IgD-negative memory B cell (primary cell): ENCODE measurements at regions not wholly inside any gene's neighbourhood (a gene's known extent, or its start where the extent isn't known, plus 50 kb on each side); places are given as distances from the start of the nearest gene placed in this dataset.

ENCODE experiments used
- H3K27ac Mint-ChIP-seq, 3 donors: one replicate each; pipeline ENCODE4 v1.8.0; 2020 to 2022; ENCODE audit warnings: mild to moderate bottlenecking in 3 of 3, mixed read lengths in 3 of 3, moderate library complexity in 1 of 3
- H3K27me3 Mint-ChIP-seq: one replicate; pipeline ENCODE4 v1.8.0; 2021; ENCODE audit warnings: mixed read lengths
- H3K36me3 Mint-ChIP-seq: one replicate; pipeline ENCODE4 v1.8.0; 2020; ENCODE audit warnings: mild to moderate bottlenecking, mixed read lengths
- H3K4me1 Mint-ChIP-seq, 3 donors: one replicate each; pipeline ENCODE4 v1.8.0; 2020 to 2022; ENCODE audit warnings: mixed read lengths in 3 of 3, mild to moderate bottlenecking in 1 of 3
- H3K4me3 Mint-ChIP-seq, 4 donors: one replicate each; pipeline ENCODE4 v1.8.0; 2020 to 2022; ENCODE audit warnings: mild to moderate bottlenecking in 4 of 4, mixed read lengths in 4 of 4, moderate library complexity in 3 of 4
- H3K9me3 Mint-ChIP-seq, 3 donors: one replicate each; pipeline ENCODE4 v1.8.0; 2020 to 2021; ENCODE audit warnings: mixed read lengths in 3 of 3, mild to moderate bottlenecking in 1 of 3

DNA sequence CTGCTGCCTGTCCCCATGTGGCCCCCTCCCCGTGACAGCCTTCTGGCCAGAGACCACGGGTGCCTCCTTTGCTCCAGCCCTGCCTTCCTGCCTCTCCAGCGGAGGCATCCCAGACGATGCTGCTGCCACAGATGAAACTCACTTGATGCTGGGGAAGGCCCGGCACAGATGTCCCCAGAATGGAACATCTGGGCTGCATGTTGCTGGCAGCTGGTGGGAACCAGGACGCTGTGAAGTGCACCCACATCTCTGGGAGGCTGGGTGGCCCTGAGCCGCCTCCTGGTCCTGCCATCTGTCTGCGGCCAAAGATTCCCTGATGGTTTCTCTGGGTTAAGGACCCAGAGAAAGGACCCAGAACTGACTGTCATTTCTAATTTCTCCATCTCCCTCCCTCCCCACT, 51.9 kb upstream of the PTPRS start:
- no peaks in the 10 kb centered on the region for H3K36me3 Mint-ChIP-seq
- peaks cover 0 to under 1% (median 0%) of the 10 kb centered on the region in 3 donors for H3K4me1 Mint-ChIP-seq
- peak overlapping the region in 1 of 4 donors; percentile 43 for H3K4me3 Mint-ChIP-seq
- peaks cover 3 to 13% (median 10%) of the 10 kb centered on the region in 3 donors for H3K9me3 Mint-ChIP-seq
- peaks cover 30% of the 10 kb centered on the region for H3K27me3 Mint-ChIP-seq
- no peak overlapping the region for H3K27ac Mint-ChIP-seq

- Mint-ChIP-seq H3K9me3 (peaks cover 3 to 12% (median 7%) of the 10 kb centered on the region in 3 donors), H3K27ac (no peak overlapping the region), H3K4me1 (peaks cover 0 to 1% (median 0%) of the 10 kb centered on the region in 3 donors), H3K27me3 (peaks cover 32% of the 10 kb centered on the region), H3K36me3 (no peaks in the 10 kb centered on the region), H3K4me3 (no peak overlapping the region)
These were observed 52.5 kb upstream of the PTPRS start for GRCh38 chr19:5393088-5393487.

DNA sequence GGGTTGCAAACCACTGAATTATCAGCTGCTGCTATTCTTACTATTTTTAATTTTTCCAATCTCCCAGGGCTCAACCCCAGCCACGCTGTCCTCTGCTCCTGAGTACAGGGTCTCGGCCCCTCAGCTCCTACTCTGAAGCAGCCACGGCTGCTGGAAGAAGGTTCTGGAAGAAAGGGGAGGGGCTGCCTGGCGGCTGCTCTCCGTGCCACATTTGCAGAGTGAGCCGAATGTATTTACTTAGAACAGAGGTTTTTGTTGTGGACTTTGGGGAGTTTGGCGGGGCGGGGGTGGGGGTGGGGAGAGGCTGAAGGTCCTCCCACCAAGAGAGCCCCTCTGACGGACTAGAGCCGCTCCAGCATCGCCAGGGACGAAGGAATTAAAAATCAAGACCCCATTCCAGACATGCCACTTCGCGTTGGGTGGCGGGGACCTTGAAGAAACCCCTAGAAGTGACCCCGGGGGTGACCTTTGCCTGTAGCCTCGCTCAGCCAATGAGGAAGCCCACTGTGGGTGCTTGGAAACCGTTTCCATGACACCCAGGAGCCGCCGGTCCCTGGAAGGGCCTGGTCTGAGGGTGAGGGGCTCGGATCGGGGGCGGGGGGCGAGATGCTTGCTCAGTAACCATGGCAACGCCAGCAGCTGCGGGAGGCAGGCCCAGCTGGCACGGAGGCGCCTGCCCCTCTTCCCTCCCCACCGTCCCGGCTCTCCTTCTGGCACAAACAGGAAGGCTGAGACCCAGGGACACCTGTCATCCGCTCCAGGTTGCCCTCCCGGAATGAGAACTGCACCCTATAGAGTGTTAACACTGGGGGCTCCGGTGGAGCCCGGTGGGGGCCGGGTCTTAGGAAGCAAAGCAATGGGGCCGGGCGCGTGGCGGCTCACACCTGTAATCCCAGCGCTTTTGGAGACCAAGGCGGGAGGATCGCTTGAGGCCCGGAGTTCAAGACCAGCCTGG, 54.2 kb upstream of the PTPRS start:
- Mint-ChIP-seq H3K36me3 (no peaks in the 10 kb centered on the region), H3K27me3 (peaks cover 30% of the 10 kb centered on the region), H3K9me3 (peaks cover 0 to 11% (median 3%) of the 10 kb centered on the region in 3 donors), H3K4me3 (no peak overlapping the region), H3K27ac (no peak overlapping the region), H3K4me1 (peaks cover 0 to 1% (median 0%) of the 10 kb centered on the region in 3 donors)

DNA sequence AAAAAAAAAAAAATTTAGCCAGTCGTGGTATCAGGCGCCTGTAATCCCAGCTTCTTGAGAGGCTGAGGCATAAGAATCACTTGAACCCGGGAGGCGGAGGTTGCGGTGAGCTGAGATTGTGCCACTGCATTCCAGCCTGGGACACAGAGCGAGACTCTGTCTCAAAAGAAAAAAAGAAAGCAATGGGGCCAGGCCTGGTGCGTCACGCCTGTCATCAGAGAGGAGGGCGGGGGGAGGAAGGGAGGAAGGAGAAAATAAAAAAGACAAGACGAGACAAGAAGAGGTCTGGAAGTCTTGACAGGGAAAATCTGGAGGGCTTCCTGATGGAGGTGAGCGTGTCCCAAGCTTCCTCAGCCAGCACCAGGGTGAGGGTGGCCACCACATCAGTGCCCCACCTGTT, 54.9 kb upstream of the PTPRS start:
- H3K27me3 Mint-ChIP-seq: peaks cover 30% of the 10 kb centered on the region
- H3K4me1 Mint-ChIP-seq: peaks cover 0 to 1% (median 0%) of the 10 kb centered on the region in 3 donors
- H3K36me3 Mint-ChIP-seq: no peaks in the 10 kb centered on the region
- peaks cover 0 to 11% (median 3%) of the 10 kb centered on the region in 3 donors for H3K9me3 Mint-ChIP-seq
- no peak overlapping the region for H3K4me3 Mint-ChIP-seq
- no peak overlapping the region for H3K27ac Mint-ChIP-seq

GRCh38 chr19:5396096-5396939, 55.7 kb upstream of the PTPRS start:
- H3K9me3 Mint-ChIP-seq: peaks cover 0 to 8% (median 3%) of the 10 kb centered on the region in 3 donors
- no peak overlapping the region for H3K27ac Mint-ChIP-seq
- H3K4me1 Mint-ChIP-seq: peaks cover 0 to 1% (median 0%) of the 10 kb centered on the region in 3 donors
- no peaks in the 10 kb centered on the region for H3K36me3 Mint-ChIP-seq
- no peak overlapping the region for H3K4me3 Mint-ChIP-seq
- peaks cover 30% of the 10 kb centered on the region for H3K27me3 Mint-ChIP-seq

- H3K4me3 Mint-ChIP-seq: no peak overlapping the region
- H3K27me3 Mint-ChIP-seq: peaks cover 30% of the 10 kb centered on the region
- H3K27ac Mint-ChIP-seq: no peak overlapping the region
- no peaks in the 10 kb centered on the region for H3K36me3 Mint-ChIP-seq
- H3K9me3 Mint-ChIP-seq: peaks cover 0 to 6% (median 3%) of the 10 kb centered on the region in 3 donors
- H3K4me1 Mint-ChIP-seq: peaks cover 0 to 1% (median 0%) of the 10 kb centered on the region in 3 donors
These were observed 56.4 kb upstream of the PTPRS start for GRCh38 chr19:5396963-5397362.

GRCh38 chr19:5397804-5398692, 57.2 kb upstream of the ZNRF4 start:
- Mint-ChIP-seq H3K4me1 (peaks cover 0 to 1% (median 0%) of the 10 kb centered on the region in 3 donors), H3K4me3 (no peak overlapping the region), H3K36me3 (no peaks in the 10 kb centered on the region), H3K9me3 (peaks cover 0 to 6% (median 3%) of the 10 kb centered on the region in 3 donors), H3K27ac (no peak overlapping the region), H3K27me3 (peaks cover 26% of the 10 kb centered on the region)

GRCh38 chr19:5398693-5399057, 56.5 kb upstream of the ZNRF4 start:
- peaks cover 0 to 1% (median 0%) of the 10 kb centered on the region in 3 donors for H3K4me1 Mint-ChIP-seq
- H3K36me3 Mint-ChIP-seq: no peaks in the 10 kb centered on the region
- peaks cover 22% of the 10 kb centered on the region for H3K27me3 Mint-ChIP-seq
- peaks cover 0 to 6% (median 3%) of the 10 kb centered on the region in 3 donors for H3K9me3 Mint-ChIP-seq
- peak overlapping the region in 1 of 4 donors; percentile 17 for H3K4me3 Mint-ChIP-seq
- no peak overlapping the region for H3K27ac Mint-ChIP-seq

DNA sequence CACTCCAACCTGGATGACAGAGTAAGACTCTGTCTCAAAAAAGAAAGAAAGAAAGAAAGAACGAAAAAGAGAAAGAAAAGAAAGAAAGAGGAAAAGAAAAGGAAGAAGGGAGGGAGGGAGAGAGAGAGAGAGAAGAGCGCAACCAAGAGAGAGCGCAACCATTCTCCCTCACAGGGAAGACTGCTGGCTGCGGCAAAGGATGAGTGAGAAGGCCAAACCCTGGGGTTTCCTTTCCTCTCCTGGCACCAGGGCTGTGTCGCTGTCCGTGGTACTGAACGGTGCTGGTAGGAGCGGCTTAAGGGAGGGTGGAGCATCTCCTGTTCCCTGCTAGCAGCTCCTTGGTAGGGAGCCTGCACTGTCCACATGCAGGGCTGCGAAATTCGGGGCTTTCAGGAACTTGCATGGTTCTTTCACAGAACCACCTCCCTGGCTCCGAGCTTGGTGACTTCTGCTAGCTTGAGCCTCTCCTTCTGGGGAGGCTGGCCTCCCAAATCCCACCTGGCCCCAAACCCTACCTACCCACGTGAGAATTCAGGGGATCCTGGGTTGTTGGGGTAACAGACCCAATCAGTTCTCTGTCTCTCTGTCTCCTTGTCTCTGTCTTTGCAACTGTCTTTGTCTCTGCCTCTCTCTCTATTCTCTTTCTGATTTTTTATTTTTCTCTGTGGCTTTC, 51.1 kb upstream of the ZNRF4 start:
- no peaks in the 10 kb centered on the region for H3K4me1 Mint-ChIP-seq
- H3K9me3 Mint-ChIP-seq: peaks cover 4 to 9% (median 6%) of the 10 kb centered on the region in 3 donors
- peak overlapping the region in 1 of 4 donors; percentile 80 for H3K4me3 Mint-ChIP-seq
- H3K27ac Mint-ChIP-seq: no peak overlapping the region
- peaks cover 3% of the 10 kb centered on the region for H3K36me3 Mint-ChIP-seq
- H3K27me3 Mint-ChIP-seq: peaks cover 13% of the 10 kb centered on the region
